Upper lobe of right lung (tissue), 1 donor: ENCODE measurements at regions not wholly inside any gene's neighbourhood (a gene's known extent, or its start where the extent isn't known, plus 50 kb on each side); places are given as distances from the start of the nearest gene placed in this dataset.

ENCODE experiments used
- ATAC-seq: fragments of 200-7000 bp; cut with Tn5 transposase; one replicate; pipeline ENCODE4 v1.9.1; 2020; ENCODE audit warnings: mild to moderate bottlenecking, moderate library complexity
- DNase-seq: peaks from one replicate; pipeline ENCODE4 v3.0.0-alpha.2; 2020
- H3K27ac ChIP-seq: fragments of 200-600 bp; one replicate; pipeline ENCODE4 v1.8.0; 2022
- H3K27me3 ChIP-seq: fragments of 200-600 bp; one replicate; pipeline ENCODE4 v1.8.0; 2022; ENCODE audit warnings: mild to moderate bottlenecking
- H3K36me3 ChIP-seq: fragments of 200-600 bp; one replicate; pipeline ENCODE4 v1.8.0; 2022
- H3K4me1 ChIP-seq: fragments of 200-600 bp; one replicate; pipeline ENCODE4 v1.8.0; 2022
- H3K4me3 ChIP-seq: fragments of 200-600 bp; one replicate; pipeline ENCODE4 v1.8.0; 2022; ENCODE audit warnings: mild to moderate bottlenecking
- H3K9me3 ChIP-seq: fragments of 200-600 bp; one replicate; pipeline ENCODE4 v1.8.0; 2022
- intact Hi-C: fragments of 100-400 bp; cut with DNase I; formaldehyde crosslinking; loops from one replicate; pipeline ENCODE4 v1.11.0; 2022
- TF ChIP-seq, protein P1 (sequence below): fragments of 200-600 bp; IDR thresholded peaks from one replicate; pipeline ENCODE4 v1.8.0; 2022; ENCODE audit warnings: antibody characterized with exemption
- donor health status: DM: no; HTN: yes; CAD: no; lungs with severe emphysema.

DNA sequence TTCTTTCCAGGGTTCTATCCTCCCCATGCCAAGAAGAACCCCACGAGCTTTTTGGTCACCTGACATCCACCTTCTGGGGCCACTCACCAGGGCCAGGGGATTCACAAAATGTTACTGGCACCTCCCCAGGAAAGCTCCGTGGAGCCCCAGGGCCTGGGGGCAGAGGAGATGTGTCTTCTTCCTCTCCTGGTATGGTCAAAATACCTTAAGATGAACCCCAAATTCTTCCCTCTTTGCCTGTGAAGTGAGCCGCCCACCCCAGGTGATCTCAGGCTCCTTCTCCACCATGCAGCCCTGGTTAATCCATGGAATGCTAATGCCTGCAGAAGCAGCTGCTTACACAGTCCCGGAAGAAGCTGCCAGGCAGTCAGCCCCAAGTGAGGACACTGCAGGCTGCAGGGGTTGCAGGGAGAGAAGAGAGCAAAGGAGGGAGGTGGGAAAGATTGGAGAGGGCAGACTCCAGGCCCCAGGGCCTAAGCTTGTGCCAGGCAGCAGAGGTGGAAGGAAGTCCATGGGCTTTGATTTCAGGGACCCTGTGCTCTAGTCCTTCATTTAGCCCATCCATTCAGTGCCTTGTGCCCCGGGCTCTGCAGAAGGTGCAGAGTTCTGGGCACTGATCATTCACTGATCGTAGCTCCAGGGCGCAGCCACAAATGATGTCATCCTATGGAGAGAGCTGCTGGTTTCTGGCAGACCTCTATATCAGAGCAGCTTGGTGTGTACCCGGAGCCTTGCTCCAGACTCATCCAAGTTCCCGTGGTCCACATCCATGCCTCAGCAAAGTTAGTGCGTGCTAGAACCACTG, 127.9 kb upstream of the NECTIN1 start:
- DNase-seq (no peak), ATAC-seq (no peak)
- H3K9me3 ChIP-seq: no peaks in the 10 kb centered on the region
- H3K4me1 ChIP-seq: no peaks in the 10 kb centered on the region
- no peaks in the 10 kb centered on the region for H3K36me3 ChIP-seq
- H3K27me3 ChIP-seq: peaks cover 4% of the 10 kb centered on the region
- intact Hi-C loops: no loop called here
- no peak overlapping the region for H3K4me3 ChIP-seq
- no peak overlapping the region for H3K27ac ChIP-seq
- TF ChIP-seq, protein P1, sequence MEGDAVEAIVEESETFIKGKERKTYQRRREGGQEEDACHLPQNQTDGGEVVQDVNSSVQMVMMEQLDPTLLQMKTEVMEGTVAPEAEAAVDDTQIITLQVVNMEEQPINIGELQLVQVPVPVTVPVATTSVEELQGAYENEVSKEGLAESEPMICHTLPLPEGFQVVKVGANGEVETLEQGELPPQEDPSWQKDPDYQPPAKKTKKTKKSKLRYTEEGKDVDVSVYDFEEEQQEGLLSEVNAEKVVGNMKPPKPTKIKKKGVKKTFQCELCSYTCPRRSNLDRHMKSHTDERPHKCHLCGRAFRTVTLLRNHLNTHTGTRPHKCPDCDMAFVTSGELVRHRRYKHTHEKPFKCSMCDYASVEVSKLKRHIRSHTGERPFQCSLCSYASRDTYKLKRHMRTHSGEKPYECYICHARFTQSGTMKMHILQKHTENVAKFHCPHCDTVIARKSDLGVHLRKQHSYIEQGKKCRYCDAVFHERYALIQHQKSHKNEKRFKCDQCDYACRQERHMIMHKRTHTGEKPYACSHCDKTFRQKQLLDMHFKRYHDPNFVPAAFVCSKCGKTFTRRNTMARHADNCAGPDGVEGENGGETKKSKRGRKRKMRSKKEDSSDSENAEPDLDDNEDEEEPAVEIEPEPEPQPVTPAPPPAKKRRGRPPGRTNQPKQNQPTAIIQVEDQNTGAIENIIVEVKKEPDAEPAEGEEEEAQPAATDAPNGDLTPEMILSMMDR: no peak

DNA sequence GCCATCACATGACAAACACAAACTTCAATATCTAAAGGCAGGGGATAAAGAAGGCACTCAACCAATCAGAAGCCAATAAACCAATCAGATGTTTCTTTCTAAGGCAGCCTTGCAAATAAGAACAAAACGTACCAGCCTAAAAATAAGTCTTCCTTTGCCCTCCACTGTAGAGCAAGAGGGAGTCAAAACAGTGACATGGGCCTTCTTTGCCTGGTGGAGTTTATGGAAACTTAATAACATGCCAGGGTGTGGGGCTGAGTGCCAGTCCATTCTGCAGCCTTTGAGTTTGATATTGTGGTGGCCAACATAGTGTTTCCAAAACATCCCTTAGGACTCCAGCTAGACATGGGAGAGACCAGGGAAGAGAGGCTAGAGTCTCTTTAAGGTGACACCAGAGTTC, 126.1 kb upstream of the NECTIN1 start:
- H3K4me3 ChIP-seq: no peak overlapping the region
- H3K36me3 ChIP-seq: no peaks in the 10 kb centered on the region
- H3K9me3 ChIP-seq: no peaks in the 10 kb centered on the region
- no peaks in the 10 kb centered on the region for H3K4me1 ChIP-seq
- H3K27ac ChIP-seq: no peak overlapping the region
- TF ChIP-seq, protein P1: no peak
- DNase-seq: no peak
- ATAC-seq: no peak
- H3K27me3 ChIP-seq: peaks cover 4% of the 10 kb centered on the region
- intact Hi-C loops: no loop called here

DNA sequence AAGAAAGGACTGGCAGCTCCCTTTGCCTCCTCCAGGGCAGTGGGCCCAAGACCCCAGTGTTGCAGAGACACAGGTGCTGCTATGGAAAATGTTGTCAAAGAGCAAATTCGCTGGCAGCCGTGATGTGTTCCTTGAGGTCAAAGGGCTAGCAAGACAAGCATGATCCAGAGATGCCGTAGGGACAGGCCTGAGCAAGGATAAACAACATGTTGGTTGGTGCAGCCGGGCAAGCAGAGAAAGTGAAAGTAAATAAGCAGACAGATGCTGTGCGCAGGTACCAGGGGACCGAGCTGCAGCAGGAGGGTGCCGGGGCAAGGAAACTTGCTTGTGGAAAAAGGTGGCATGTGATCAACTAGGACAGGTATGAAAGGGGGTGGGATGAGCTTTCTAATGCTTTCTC, 125.5 kb upstream of the NECTIN1 start:
- Histone ChIP-seq H3K4me1 (no peaks in the 10 kb centered on the region), H3K4me3 (no peak overlapping the region), H3K27ac (no peak overlapping the region), H3K36me3 (no peaks in the 10 kb centered on the region), H3K9me3 (no peaks in the 10 kb centered on the region), H3K27me3 (peaks cover 4% of the 10 kb centered on the region)
- TF ChIP-seq, protein P1: no peak
- DNase-seq: no peak
- no peak for ATAC-seq
- intact Hi-C loops: no loop called here

DNA sequence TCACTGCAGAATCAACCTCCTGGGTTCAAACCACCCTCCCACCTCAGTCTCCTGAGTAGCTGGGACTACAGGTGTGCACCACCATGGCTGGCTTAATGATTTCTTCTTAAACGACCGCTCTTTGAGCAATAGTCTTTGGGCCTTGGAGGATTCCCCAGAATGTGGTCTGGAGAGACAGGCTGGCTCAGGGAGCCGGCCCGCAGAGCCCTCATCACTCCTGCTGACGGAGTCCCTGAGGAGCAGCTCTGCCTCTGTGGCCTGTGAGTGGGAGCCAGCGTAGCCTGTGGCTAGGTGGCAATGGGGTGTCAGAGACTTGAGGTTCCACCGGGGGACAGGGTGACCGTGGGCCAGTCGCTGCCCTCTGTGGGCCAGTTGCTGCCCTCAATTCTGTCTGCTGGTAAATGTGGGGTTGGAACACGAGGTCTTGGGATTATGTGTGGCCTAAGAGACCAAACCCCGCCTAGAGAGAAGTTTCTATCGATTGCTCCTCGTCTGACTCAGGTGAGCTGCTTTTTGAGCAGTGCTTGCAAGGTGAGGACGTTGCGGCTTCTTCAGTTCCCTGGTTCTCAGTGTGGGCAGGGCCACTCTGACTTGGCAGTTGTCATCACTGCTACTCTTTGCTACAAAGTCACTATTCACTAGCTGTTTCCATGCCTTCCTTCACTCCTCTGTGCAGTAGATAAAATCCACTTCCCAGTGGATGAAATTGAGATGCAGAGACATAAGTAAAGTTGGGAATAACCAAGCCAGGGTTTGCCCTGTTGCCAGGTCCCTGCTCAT, 124.8 kb upstream of the NECTIN1 start:
- H3K4me1 ChIP-seq: no peaks in the 10 kb centered on the region
- DNase-seq (no peak), ATAC-seq (no peak)
- intact Hi-C loops: no loop called here
- no peaks in the 10 kb centered on the region for H3K36me3 ChIP-seq
- TF ChIP-seq, protein P1: no peak
- no peaks in the 10 kb centered on the region for H3K9me3 ChIP-seq
- no peak overlapping the region for H3K4me3 ChIP-seq
- H3K27me3 ChIP-seq: peaks cover 4% of the 10 kb centered on the region
- no peak overlapping the region for H3K27ac ChIP-seq

DNA sequence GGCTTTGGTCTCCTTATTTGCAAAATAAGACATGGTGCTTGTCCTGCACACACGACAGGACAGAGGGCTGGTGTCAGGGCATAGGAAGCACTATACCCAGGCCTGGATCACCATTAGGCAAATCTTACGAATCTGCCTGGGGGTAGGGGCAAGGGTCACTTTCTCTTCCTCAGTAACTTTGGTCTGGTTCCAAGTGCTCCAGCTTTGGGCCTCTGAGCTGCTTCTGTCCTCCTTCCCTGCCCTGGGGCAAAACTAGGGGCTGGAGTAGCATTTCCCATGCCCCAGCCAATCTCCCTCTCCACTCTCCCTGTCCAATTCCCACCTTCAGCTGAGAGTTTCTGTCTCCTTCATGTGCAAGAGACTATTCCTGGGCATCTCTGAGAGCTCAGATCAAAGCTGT, 123.7 kb upstream of the NECTIN1 start:
- H3K27ac ChIP-seq: no peak overlapping the region
- intact Hi-C loops: no loop called here

More for the DNA sequence above, 123.7 kb upstream of the NECTIN1 start:
- no peak overlapping the region for H3K4me3 ChIP-seq
- H3K36me3 ChIP-seq: no peaks in the 10 kb centered on the region
- TF ChIP-seq, protein P1: no peak
- no peaks in the 10 kb centered on the region for H3K9me3 ChIP-seq
- peaks cover 4% of the 10 kb centered on the region for H3K27me3 ChIP-seq
- no peak for DNase-seq
- no peaks in the 10 kb centered on the region for H3K4me1 ChIP-seq
- ATAC-seq: no peak
